RCC 7860 (cell line): ENCODE measurements at regions not wholly inside any gene's neighbourhood (a gene's known extent, or its start where the extent isn't known, plus 50 kb on each side); places are given as distances from the start of the nearest gene placed in this dataset.

Experiments used
- DNase-seq: peaks from one replicate; pipeline ENCODE4 v3.0.0-alpha.2; 2015; ENCODE audit warnings: low spot score
- FAIRE-seq: peaks from 2 replicates; lab custom pipeline; 2012; peaks lifted over from hg19 to GRCh38; lab: Jason Lieb, UNC

DNA sequence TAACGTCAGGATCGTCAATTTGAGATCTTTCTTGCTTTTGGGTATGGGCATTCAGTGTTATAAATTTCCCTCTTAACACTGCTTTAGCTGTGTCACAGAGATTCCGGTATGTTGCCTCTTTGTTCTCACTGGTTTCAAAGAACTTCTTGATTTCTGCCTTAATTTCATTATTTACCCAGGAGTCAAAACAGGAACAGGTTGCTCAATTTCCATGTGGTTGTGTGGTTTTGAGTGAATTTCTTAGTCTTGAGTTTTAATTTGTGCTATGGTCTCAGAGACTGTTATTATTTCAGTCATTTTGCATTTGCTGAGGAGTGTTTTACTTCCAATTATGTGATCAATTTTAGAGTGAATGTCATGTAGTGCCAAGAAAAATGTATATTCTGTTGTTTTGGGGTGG, 153.1 kb downstream of the PCDH17 start:
- no peak for FAIRE-seq
- no peak for DNase-seq

GRCh38 chr13:57787058-57787791, 155.7 kb downstream of the PCDH17 start:
- no peak for FAIRE-seq
- no peak for DNase-seq

DNA sequence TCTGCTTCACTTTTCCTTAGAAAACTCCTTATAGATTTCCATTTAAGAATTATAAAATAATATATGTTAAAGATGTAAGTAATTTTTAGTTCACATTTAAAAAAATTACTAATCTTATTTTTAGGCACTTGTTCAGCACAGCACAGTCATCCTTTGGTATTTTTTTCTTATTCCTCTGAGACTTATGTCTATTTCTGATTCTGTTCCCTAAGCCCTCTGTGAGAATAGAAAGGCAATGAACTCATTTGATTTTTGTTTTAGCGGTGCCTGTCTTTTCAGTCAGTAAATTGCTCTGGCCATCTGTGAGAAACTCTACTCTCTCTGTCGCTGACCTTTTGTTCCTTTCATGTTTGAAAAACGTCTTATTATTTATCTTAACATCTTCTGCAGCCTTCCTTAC, 168.1 kb downstream of the PCDH17 start:
- no peak for DNase-seq
- FAIRE-seq: no peak

GRCh38 chr13:57813651-57814050, 182.1 kb downstream of the PCDH17 start:
- DNase-seq: no peak
- no peak for FAIRE-seq

- FAIRE-seq: no peak
- DNase-seq: no peak
Measured at GRCh38 chr13:57815600-57815999, 184.1 kb downstream of the PCDH17 start.

DNA sequence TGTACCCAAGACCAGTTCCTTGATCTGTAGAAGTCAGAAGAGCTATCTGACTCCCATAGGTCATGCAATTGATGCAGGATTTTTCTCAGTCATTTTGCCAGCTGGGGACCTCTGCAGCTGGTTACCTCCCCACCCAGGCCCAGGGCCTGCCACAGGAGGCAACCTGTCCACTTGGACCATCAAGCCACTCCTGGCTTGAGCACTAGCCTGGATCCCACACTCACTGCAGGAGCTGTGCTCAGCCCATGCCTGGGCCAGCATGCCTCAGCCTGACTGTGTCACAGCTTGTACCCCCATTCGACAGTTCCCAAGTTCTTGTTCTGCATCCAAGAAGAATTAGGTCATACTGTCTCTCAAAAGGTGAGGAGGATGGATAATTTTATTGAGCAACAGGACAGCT, 189.4 kb downstream of the PCDH17 start:
- FAIRE-seq (no peak), DNase-seq (no peak)

GRCh38 chr13:57823704-57824103, 192.2 kb downstream of the PCDH17 start:
- no peak for FAIRE-seq
- no peak for DNase-seq

GRCh38 chr13:57824121-57824520, 192.6 kb downstream of the PCDH17 start:
- no peak for FAIRE-seq
- no peak for DNase-seq

GRCh38 chr13:57825066-57825465, 193.5 kb downstream of the PCDH17 start:
- DNase-seq (no peak), FAIRE-seq (no peak)

- no peak for DNase-seq
- no peak for FAIRE-seq
Measured at GRCh38 chr13:57829496-57829895, 198.0 kb downstream of the PCDH17 start.

DNA sequence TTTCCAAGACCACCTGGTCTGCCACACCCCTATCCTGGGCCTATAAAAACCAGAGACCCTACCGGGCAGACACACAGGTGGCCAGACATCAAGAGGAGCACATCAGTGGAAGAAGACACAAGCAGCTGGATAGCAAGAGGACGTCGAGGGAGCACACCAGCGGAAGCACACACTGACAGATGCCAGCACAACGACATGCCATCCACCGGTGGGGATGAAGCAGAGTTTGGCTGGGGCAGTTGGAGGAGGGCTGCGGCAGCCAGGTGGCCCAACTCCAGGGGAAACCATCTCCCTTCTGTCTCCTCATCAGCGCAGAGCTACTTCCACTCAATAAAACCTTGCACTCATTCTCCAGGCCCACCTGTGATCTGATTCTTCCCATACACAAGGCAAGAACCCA, 200.6 kb downstream of the PCDH17 start:
- DNase-seq: no peak
- FAIRE-seq: no peak

- DNase-seq (no peak), FAIRE-seq (no peak)
Measured at GRCh38 chr13:57837801-57838200, 206.3 kb downstream of the PCDH17 start.

DNA sequence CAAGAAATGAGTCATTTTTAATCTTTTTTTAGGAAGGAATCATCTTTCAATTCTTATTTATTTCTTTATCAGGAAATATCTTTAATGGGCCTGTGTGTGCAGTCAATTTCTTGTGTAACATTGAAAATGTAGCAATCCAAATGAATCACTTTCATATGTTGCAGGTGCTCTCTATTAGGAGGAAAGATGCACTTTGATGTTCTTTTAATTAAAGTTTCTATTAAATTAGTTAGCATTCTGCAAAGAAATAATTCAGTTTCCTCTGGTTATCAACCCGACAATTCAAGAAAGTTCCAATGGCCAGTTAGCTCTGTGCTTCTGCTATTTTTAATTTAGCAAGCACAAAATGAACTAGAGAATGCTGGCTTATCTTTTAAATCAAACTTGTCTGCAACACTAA, 212.0 kb downstream of the PCDH17 start:
- FAIRE-seq (no peak), DNase-seq (no peak)

DNA sequence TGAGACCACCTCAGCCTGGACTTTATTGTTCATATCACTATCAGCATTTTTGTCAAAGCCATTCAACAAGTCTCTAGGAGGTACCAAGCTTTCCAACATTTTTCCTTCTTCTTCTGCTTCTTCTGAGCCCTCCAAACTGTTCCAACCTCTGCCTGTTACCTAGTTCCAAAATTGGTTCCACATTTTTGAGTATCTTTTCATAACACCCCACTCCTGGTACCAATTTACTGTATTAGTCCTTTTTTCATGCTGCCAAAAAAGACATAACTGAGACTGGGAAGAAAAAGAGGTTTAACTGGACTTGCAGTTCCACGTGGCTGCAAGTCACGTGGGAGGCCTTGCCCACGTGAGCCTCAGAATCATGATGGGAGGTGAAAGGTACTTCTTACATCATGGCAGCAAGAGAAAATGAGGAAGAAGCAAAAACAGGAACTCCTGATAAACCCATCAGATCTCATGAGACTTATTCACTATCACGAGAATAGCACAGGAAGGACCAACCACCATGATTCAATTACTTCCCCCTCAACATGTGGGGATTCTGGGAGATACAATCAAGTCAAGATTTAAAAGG, 215.1 kb downstream of the PCDH17 start:
- DNase-seq (no peak), FAIRE-seq (no peak)

GRCh38 chr13:57857945-57858344, 226.4 kb downstream of the PCDH17 start:
- DNase-seq (no peak), FAIRE-seq (no peak)

GRCh38 chr13:57858376-57858775, 226.8 kb downstream of the PCDH17 start:
- DNase-seq (no peak), FAIRE-seq (no peak)

DNA sequence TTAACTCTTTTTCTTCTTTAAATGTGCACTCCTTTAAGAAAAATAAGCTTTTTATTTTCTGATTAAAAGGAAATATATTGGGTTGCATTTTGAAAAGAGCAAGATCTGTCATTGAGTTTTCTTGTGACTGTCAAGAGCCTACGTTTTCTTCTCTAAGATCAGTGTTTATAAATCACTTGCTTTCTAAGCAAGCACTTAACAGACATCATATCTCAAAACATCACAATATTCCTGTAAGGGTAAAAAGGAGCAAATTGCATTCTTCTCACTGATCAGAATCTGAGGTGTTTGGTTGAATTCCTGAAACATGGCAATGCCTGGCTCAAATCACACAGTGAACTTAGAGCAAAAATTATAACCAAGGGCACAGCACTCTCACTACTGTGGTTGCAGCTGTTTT, 231.3 kb downstream of the PCDH17 start:
- FAIRE-seq (no peak), DNase-seq (no peak)

GRCh38 chr13:57865600-57866294, 234.2 kb downstream of the PCDH17 start:
- DNase-seq (no peak), FAIRE-seq (no peak)

GRCh38 chr13:57874530-57874929, 243.0 kb downstream of the PCDH17 start:
- FAIRE-seq (no peak), DNase-seq (no peak)

DNA sequence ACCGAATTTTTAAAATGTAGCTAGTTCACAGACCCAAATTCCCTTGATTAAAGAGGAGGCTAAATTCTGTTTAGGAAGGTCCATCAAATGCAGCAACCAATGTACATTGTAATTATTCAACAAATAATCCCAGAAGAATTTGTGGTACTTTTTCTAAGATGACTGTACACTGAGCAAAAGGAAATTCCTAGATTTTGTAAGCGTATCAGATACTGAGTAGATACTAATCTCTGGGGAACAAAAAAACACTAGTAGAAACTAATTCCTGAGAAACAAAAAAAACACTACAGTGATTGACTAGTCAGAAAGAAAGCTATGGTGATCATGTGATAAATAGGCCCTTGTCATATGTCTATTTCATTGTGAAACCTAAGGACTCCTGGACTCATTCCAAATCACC, 246.1 kb downstream of the PCDH17 start:
- no peak for FAIRE-seq
- no peak for DNase-seq

DNA sequence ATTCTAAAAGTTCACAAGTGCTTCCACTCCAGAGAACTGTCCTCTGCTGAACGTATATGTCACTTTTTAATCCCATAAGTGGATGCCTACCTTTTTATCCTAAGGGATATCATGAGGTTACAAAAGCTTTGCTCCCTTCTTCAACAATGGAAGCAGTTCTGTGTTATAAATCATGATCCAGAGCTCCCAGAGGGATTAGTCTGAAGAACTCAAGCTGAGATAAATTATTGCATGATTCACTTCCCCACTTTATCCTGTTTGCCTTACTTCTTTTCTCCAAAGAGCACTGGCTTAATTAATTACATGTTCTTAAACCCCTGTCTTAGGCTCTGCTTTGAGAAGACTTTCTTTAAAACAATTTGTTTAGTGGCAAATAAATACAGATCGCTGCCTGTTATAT, 246.7 kb downstream of the PCDH17 start:
- FAIRE-seq: no peak
- DNase-seq: no peak

GRCh38 chr13:57897225-57897624, 265.7 kb downstream of the PCDH17 start:
- FAIRE-seq (no peak), DNase-seq (no peak)
